ENCODE measurements at regions not wholly inside any gene's neighbourhood (a gene's known extent, or its start where the extent isn't known, plus 50 kb on each side); places are given as distances from the start of the nearest gene placed in this dataset.

- H2AFZ ChIP-seq (ENCODE audit: low read length) = no peak overlapping the region
- no peaks in the 10 kb centered on the region for H3K4me1 ChIP-seq (ENCODE audit: control insufficient read depth, extremely low read depth, insufficient read depth, low read length)
- peak in 1 of 2 donors; percentile 2 for DNase-seq (ENCODE audit: low read depth in 2 of 2)
- H3K36me3 ChIP-seq (ENCODE audit: control insufficient read depth, insufficient read depth, low read length) = no peaks in the 10 kb centered on the region
- H3K27ac ChIP-seq (ENCODE audit: insufficient read depth, low read length) = no peak overlapping the region
- no peak overlapping the region for H3K4me2 ChIP-seq (ENCODE audit: extremely low read depth, insufficient read depth, low read length)
- no peaks in the 10 kb centered on the region for H4K20me1 ChIP-seq (ENCODE audit: control insufficient read depth, extremely low read depth, insufficient read depth, low read length)
- no peak overlapping the region for H3K9ac ChIP-seq (ENCODE audit: insufficient read depth, low read length)
- no peak overlapping the region for H3K4me3 ChIP-seq (replicated peaks in 1 of 4; ENCODE audit: control extremely low read depth in 1 of 4, insufficient read depth in 1 of 4, low read depth in 3 of 4, low read length in 4 of 4)
- no peaks in the 10 kb centered on the region for H3K79me2 ChIP-seq (ENCODE audit: control insufficient read depth, insufficient read depth, low read length)
- no peak for TF ChIP-seq CTCF (conservative IDR thresholded peaks at IDR 0.05 in 1 of 2, IDR thresholded peaks at IDR 0.05 in 1 of 2; ENCODE audit: low read depth in 1 of 2, low read length in 2 of 2)
- no peaks in the 10 kb centered on the region for H3K9me3 ChIP-seq (ENCODE audit: control insufficient read depth, insufficient read depth, low read depth, low read length)
- H3K27me3 ChIP-seq (ENCODE audit: control insufficient read depth, insufficient read depth, low read length) = no peaks in the 10 kb centered on the region
Measured at GRCh38 chr5:27511061-27511460, 472.7 kb upstream of the CDH9 start.

DNA sequence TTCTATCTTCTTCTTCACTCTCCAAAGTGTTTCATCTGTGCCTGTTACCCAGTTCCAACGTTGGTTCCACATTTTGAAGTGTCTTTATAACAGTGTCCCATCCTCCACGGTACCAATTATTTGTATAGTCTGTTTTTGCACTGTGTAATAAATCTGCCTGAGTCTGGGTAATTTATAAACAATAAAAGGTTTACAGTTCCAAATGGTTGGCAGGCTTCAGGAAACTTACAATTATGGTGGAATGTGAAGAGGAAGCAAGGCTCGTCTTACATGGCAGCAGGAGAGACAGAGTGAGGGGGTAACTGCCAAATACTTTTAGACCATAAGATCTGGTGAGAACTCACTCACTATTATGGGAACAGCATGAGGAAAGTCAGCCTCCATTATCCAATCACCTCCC lies 465.4 kb upstream of the CDH9 start:
- H3K9ac ChIP-seq (ENCODE audit: insufficient read depth, low read length) = no peak overlapping the region
- no peaks in the 10 kb centered on the region for H3K36me3 ChIP-seq (ENCODE audit: control insufficient read depth, insufficient read depth, low read length)
- H3K4me3 ChIP-seq (replicated peaks in 1 of 4; ENCODE audit: control extremely low read depth in 1 of 4, insufficient read depth in 1 of 4, low read depth in 3 of 4, low read length in 4 of 4) = no peak overlapping the region
- no peak overlapping the region for H2AFZ ChIP-seq (ENCODE audit: low read length)
- H3K4me1 ChIP-seq (ENCODE audit: control insufficient read depth, extremely low read depth, insufficient read depth, low read length) = no peaks in the 10 kb centered on the region
- H3K9me3 ChIP-seq (ENCODE audit: control insufficient read depth, insufficient read depth, low read depth, low read length) = no peaks in the 10 kb centered on the region
- H3K27ac ChIP-seq (ENCODE audit: insufficient read depth, low read length) = no peak overlapping the region
- H3K27me3 ChIP-seq (ENCODE audit: control insufficient read depth, insufficient read depth, low read length) = no peaks in the 10 kb centered on the region
- H4K20me1 ChIP-seq (ENCODE audit: control insufficient read depth, extremely low read depth, insufficient read depth, low read length) = no peaks in the 10 kb centered on the region
- no peak overlapping the region for H3K4me2 ChIP-seq (ENCODE audit: extremely low read depth, insufficient read depth, low read length)
- DNase-seq (ENCODE audit: low read depth in 2 of 2) = no peak
- TF ChIP-seq EZH2 (IDR thresholded peaks at IDR 0.05; ENCODE audit: low read length, missing control alignments) = no peak
- TF ChIP-seq CTCF (conservative IDR thresholded peaks at IDR 0.05 in 1 of 2, IDR thresholded peaks at IDR 0.05 in 1 of 2; ENCODE audit: low read depth in 1 of 2, low read length in 2 of 2) = no peak
- no peaks in the 10 kb centered on the region for H3K79me2 ChIP-seq (ENCODE audit: control insufficient read depth, insufficient read depth, low read length)

DNA sequence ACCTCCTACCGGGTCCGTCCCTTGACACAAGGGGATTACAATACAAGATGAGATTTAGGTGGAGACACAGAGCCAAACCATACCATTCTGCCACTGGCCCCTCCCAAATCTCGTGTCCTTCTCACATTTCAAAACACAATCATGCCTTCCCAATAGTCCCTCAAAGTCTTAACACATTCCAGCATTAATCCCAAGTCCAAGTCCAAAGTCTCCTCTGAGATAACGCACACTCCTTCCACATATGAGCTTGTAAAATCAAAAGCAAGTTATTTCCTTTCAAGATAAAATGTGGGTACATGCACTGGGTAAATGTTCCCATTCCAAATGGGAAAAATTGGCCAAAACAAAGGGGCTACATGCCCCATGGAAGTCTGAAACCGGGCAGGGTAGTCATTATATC lies 463.9 kb upstream of the CDH9 start:
- no peaks in the 10 kb centered on the region for H3K9me3 ChIP-seq (ENCODE audit: control insufficient read depth, insufficient read depth, low read depth, low read length)
- DNase-seq (ENCODE audit: low read depth in 2 of 2) = no peak
- H4K20me1 ChIP-seq (ENCODE audit: control insufficient read depth, extremely low read depth, insufficient read depth, low read length) = no peaks in the 10 kb centered on the region
- no peaks in the 10 kb centered on the region for H3K4me1 ChIP-seq (ENCODE audit: control insufficient read depth, extremely low read depth, insufficient read depth, low read length)
- TF ChIP-seq CTCF (conservative IDR thresholded peaks at IDR 0.05 in 1 of 2, IDR thresholded peaks at IDR 0.05 in 1 of 2; ENCODE audit: low read depth in 1 of 2, low read length in 2 of 2) (no peak), EZH2 (IDR thresholded peaks at IDR 0.05; ENCODE audit: low read length, missing control alignments) (no peak)
- no peak overlapping the region for H3K4me3 ChIP-seq (replicated peaks in 1 of 4; ENCODE audit: control extremely low read depth in 1 of 4, insufficient read depth in 1 of 4, low read depth in 3 of 4, low read length in 4 of 4)
- no peak overlapping the region for H2AFZ ChIP-seq (ENCODE audit: low read length)
- H3K9ac ChIP-seq (ENCODE audit: insufficient read depth, low read length) = no peak overlapping the region
- no peaks in the 10 kb centered on the region for H3K27me3 ChIP-seq (ENCODE audit: control insufficient read depth, insufficient read depth, low read length)
- H3K4me2 ChIP-seq (ENCODE audit: extremely low read depth, insufficient read depth, low read length) = no peak overlapping the region
- H3K36me3 ChIP-seq (ENCODE audit: control insufficient read depth, insufficient read depth, low read length) = no peaks in the 10 kb centered on the region
- H3K79me2 ChIP-seq (ENCODE audit: control insufficient read depth, insufficient read depth, low read length) = no peaks in the 10 kb centered on the region
- no peak overlapping the region for H3K27ac ChIP-seq (ENCODE audit: insufficient read depth, low read length)

Measured in fibroblast of lung (primary cell).